GM21528 (cell line): ENCODE measurements at regions not wholly inside any gene's neighbourhood (a gene's known extent, or its start where the extent isn't known, plus 50 kb on each side); places are given as distances from the start of the nearest gene placed in this dataset.

Source experiments
- ATAC-seq: cut with Tn5 transposase; IDR thresholded peaks from one replicate; pipeline ENCODE4 v1.9.1; 2021; ENCODE audit warnings: mild to moderate bottlenecking, moderate library complexity; ENCODE audit not compliant: unreplicated experiment, low FRiP score

DNA sequence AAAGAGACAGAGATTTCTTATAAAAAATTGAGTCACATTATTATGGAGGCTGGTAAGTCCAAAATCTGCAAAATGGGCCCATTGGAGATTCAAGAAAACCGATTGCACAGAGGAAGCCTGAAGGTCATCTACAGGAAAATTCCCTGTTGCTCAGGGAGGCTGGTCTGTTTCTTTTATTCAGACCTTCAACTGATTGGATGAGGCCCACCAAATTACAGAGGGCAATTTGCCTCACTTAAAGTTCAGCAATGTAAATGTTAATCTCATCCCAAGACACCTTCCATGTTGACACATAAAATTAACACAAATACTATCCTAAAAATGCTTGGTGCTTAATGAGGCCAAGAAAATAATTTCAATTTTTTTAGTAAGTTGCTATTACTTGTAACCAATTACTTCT lies 219.2 kb upstream of the RUNX1 start:
- ATAC-seq: no peak

DNA sequence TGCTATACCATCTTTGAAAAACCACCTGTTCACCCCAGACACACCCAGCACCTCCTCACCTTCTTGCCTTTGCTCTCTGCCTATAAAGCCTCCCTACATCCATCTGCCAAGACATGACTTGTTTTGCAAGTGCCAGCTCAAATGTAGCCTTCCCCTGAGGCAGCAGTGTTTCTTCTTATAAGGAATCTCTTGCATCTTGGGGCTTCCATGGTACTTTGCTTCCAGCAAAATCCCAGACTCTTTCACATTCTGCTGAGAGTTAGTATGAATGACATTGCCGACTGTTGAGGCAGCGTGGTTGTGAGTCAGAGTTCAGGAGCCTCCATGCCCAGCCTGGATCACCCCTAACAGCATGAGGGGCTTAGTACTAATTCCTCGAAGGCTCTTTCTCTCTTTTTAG lies 217.4 kb upstream of the RUNX1 start:
- no peak for ATAC-seq

DNA sequence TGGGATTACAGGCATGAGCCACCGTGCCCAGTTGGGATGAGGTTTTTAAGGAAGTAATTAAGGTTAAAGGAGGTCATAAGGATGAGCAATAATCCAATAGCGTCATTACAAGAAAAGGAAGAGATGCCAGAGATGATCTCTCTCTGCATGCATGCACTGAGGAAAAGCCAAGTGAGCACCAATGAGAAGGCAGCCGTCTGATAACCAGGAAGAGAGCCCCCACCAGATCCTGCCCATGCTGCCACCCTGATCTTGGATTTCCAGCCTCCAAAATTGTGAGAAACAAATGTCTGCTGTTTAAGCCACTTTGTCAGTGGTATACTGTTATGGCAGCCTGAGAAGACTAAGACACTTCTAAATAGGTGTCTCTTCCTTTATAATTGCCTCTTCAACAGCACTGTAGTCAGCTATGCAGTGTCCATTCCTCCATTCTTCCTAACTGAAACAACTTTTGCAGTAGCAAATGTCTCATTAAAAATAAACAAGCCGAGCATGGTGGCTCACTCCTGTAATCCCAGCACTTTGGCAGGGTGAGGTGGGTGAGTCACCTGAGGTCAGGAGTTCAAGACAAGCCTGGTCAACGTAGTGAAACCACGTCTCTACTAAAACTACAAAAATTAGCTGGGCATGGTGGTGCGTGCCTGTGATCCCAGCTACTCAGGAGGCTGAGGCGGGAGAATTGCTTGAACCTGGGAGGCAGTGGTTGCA lies 216.2 kb upstream of the RUNX1 start:
- no peak for ATAC-seq

DNA sequence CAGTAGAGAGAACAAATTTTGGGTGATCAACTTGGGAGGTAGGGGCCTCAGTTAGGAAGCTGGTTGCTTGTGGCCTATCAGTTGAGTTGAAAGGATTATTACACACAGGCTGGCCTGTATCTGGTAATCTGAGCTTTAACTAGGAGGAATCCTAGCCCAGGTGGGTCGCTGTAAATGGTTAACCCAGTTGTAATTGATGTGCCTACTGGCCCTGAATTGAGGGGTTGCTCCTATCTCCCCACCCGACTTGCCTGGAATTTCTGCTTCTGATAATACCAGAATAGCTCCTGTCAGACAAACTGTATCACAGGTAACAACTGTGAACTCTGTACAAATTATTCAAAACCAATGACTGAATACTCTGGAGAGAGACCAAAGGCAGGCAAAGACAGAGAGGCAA lies 210.4 kb upstream of the RUNX1 start:
- ATAC-seq: no peak

DNA sequence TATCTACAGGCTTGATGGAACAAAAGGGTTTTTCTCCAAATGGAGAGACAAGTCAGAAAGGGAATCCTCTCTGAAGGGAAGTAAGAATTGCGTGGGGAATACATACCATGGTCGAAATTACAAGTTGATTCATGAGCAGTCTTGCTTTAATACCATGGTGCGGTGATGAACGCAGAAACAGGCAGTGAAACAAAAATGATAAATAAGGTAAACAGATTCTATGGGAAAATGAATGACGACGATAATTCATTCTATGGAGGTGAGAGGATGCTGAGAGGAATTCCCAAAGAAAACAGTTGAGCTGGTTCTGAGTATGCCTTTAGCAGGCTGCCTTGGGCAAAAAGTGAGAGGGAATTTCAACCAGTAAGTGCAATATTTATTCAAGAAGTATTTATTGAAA lies 209.4 kb upstream of the RUNX1 start:
- ATAC-seq: no peak

DNA sequence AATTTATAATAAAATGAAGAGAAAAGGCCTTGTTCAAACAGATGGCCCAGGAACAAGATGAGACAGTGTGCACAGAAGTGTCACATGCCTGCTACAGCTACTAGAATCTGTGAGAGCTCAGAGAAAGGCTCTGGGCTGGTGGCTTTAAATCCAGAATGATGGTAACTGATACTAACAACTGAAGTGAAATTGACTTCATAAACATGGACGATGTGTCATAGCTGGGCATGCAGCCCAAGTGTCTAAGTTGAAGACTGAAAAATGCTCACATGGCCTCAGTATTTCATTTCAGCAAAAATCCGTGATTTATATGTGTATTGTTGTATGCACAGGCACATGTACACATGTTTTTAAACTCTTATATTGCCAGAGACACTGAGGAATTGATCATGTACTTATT lies 208.3 kb upstream of the RUNX1 start:
- ATAC-seq: no peak

DNA sequence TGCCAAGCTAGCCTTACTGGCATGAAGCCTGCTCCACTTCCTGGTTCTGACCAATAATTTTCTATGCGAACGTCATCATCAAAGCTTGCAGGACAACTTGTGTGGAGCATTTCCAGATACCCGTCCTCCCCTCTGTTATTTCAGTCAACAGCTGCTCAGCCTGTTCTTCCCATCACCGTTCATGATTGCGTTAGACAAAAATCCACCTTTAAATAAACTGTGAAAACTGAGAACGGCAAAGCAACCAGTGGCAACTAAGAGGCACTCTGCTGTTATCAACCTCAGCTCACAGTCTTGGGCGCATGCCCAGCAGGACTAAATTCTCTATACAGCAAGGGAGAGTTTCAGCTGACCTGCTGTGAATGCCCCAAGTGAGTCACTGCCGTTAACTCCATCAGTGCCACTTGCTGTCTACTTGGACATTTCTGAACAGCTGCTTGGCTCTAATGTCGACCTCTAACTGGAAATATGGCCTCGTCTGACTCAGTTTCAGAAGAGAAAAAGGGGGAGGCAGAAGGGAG lies 207.4 kb upstream of the RUNX1 start:
- ATAC-seq: no peak

DNA sequence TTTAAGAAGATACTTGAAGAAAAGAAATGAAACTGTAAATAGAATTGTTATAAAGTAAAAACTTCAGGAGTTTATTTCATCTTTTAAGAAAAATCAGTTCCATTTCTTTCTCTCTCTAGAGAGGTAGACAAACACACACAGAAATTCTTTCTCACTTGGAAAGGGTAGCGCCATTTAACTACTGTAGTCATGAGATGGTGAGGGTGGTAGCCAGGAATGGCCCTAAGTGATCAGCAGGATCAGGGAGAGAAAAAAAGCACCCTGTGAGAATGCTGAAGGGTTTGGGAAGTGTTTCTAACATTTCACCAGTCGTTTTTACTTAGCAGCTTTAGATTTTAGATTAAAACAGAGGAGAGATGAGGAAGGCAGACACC lies 205.7 kb upstream of the RUNX1 start:
- no peak for ATAC-seq

DNA sequence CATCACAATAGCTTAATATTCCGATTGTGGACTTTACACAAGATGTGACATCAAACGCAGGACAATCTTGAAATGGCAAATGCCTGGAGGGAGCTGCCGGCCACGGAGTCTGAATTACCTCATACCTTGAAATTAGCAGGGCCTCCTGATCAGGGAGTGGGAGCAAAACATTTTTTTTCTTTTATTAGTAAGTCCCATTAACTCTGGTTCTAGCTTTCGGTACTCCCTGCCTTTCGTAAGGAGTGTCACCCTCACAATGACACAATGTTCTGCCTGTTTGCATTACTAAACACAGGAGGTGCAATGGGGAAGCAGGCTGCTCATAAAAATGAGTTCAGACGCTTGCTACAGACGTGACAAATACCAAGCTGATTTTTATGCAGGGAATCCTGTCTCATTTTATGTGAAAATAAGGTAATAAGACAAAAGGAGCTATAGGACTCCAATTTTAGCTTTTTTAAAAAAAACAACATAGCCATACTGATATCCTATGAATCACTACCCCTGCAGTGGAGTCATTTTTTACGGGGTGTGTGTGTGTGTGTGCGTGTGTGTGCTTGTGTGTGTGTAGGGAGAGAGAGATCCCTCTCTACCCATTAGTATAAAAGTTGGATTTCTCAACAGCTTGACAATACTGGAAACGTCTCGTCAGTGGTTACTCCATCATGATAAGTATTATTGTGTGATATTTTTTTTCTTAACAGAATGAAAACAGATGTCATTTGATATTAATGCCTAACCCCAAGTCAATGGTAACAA lies 205.1 kb upstream of the RUNX1 start:
- no peak for ATAC-seq

DNA sequence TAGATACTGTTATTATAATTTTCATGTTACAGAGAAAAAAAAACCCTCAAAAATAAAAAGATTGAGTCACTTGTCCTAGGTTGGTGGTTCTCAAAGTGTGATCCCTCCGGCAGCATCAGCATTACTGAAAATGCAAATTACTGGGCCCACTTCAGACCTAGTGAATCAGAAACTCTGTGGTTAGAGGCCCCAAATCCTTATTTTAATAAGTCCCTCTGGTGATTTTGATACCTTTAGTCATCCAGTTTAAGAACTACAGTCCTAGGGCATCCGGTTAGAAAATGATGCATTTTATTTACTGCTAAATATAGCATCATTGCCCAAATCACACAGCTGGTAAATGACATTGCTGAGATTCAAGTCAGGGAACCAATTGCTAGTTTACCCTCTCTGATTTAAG lies 203.7 kb upstream of the RUNX1 start:
- ATAC-seq: no peak

DNA sequence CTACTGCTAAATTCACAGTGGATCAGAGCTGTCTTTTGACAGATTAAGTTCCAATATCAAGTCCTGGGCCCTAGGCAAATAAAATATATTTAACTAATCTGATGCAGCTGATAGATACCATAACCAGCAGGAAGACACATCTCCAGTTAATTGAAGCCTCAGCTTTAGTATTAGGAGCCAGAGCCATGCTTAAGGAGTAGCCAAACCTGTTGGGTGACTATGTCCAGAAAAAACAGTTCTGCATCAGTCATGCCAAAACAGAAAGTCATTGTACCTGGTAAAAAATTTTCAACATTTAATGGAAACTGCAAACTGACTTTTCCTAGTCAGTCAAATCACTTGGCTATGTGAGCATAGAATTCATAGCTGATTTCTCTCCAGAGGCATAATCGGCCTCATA lies 200.5 kb upstream of the RUNX1 start:
- ATAC-seq: no peak

DNA sequence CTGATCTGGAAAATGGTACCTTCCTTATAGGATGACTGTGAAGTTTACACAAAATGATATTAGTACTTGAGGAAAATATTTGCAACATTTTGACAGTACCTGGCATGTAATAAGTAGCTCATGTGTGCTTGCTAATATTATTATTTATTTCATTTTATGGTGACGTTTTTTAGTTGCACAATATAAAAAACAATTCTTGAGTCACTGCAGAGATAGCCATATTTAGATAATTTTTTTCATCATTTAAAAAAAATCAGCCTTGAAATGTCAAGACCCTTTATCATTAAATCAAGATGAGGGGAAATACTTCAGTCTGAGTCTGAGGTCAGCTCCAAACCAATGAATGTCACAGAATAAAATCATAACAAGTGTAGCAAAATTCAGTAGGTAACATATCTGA lies 196.8 kb upstream of the RUNX1 start:
- ATAC-seq: no peak

DNA sequence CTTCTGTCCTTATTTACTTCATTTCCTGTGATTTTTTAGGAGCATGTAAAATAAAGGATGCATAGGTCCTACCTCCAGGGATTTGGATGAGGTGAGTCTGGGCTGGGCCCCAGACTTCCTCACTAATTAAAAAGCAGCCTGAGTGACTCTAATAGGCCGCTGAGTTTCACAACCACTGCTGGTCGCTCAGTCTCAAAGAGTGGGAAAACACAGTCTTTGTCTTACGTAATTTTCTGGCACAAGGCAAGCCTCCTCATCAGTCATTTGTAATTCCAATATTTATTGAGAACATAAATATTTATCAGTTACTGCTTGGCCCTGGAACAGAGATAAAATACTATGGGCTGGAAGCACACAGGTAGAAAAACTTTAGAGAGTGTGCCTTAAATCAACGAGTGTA lies 195.4 kb upstream of the RUNX1 start:
- ATAC-seq: no peak

DNA sequence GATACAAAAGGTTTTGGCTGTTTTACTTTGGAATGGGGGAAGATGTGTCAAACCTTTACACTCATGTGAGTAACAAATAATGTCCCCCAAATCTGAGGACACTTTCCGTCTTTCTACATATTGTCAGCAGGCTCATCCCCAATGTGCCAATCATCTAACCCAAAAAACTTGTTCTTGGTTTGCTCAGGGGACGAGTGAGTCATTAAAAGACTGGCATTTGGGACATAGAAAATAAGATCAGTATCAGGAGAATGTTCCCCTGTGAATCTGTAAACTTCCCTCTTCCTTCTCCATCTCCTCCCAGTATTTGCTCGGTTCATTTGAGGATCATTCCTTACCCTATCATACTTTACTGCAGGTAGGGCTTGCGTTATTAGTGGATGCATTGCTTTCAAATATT lies 194.1 kb upstream of the RUNX1 start:
- no peak for ATAC-seq

DNA sequence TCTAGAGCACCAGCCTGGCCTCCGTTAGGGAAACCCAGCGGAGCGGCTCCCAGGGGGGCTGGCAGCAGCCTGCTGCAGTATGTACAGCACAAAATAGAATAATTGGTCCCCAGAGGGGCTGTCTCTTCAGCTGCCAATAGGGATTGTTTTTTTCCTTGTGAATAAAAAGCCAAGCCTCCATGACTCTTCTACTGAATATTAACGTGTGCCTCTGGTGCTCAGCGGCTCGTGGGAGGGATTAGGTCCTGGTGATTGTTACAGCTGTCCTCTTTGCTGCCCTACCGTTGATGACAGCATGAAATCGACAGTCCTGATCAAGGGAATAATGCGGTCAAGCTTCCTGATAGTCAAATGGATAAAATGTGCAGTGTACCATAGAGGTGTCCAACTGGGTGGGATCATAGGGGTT lies 190.7 kb upstream of the RUNX1 start:
- ATAC-seq: no peak

DNA sequence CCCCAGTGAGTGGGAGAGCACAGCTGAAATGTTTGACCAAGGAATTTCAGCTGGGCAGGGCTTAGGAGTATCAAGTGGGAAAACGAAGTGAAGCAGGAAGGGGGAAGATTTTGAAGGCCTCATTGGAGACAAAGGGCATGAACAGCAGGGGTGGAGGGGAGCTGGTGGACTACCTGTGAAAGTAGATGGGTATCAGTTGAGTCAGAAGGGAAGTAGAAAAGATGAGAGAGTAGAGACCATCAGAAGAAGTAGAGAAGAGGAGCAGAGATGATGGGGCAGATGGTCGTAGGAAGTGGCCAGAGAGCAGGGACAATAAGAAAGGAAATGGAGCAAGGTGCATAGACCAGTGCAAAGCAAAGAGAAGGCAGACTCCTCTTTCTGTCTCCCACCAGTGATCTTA lies 189.0 kb upstream of the RUNX1 start:
- no peak for ATAC-seq

DNA sequence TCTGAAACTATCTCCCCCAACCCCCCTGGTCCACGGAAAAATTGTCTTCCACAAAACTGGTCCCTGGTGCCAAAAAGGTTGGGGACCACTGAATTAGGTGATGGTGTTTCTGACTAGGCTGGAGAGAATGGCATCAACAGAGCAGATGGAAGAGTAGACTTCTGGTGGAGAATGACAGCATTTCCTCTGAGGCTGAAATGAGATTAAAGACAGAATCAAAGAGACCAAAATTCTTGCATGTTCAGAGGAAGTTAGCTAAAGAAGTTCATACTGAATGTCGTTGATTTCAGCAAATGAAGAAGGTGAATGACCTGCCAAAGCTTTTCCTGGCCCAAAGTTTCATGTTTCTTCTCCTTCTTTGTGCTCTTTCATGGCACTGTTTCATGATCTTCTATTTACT lies 188.2 kb upstream of the RUNX1 start:
- no peak for ATAC-seq

DNA sequence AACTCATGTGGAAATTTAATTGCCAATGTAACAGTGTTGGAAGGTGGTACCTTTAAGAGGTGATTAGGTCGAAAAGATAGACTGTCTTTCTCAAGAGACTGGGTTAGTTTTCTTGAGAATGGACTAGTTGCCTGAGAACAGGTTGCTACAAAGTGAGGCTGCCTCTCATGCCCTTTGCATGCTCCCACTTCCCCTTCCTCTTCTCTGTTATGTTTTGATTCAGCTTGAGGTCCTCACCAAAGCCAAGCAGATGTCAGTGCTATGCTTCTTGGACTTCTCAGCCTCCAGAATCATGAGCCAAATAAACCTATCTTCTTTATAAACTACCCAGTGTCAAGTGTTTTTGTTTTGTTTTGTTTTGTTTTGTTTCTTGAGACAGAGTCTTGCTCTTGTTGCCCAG lies 187.0 kb upstream of the RUNX1 start:
- ATAC-seq: no peak

DNA sequence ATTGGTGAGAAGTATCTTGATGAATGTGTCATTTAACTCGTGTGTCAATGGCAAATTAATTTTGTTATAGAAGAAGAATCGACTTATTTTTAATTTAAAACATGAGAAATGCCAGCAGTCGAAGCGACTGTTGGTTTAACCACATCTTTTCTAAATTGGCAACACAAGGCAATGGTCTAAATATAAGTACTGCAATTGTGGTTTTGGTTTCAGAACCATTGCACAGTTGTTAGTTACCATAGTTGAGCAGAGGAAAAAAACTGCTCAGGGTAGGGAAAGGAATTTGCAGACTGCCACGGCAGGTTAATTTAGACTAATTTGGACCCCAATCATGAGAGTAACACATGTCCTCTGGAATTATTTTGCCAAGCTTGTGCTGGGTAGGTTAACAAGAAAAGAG lies 185.6 kb upstream of the RUNX1 start:
- no peak for ATAC-seq

DNA sequence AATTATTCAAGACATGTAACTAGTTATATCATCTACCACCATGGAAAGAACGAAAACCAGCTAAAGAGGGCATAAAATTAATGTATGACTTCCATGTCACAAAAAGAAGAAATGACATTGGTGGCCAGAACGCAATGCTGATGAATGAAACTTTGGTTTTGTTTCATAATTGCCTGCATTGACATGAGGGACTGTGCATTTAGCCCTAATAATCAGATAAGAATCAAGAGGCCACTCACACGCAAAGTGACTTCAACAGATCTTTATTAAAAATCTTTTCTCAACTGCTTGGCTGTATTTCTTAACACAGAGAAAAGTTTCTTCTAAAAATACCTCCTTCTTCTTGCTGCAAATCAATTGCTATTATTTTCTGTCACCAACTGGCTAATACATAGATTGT lies 184.7 kb upstream of the RUNX1 start:
- ATAC-seq: no peak

DNA sequence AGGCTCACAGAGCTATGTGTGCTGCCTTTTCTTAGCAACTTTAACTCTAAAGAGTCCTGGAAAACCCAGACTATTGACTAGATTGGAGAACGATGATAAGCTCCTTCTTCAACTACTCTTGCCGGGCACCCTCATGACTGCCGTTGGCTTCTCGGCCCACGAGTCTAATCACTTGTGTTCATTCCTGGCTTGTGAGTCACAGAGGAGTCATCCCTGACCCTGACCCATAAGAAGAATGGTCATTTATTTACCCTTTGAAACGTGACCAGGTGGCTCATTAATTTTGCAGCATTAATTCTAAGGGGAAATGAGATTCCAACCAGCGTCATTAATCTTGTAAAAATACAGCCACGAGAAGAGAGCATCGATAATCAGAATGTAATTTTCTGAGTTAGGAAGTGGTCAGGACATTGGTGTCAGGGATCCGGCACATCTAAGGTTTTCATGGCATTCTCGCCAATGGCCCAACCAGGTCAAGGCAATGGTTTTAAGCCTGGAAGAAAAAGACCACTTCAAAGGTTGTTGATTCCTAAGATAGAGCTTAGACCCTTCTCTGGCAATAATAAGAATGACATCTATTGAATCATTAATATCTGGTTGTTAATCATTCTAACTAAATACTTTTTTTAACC lies 183.6 kb upstream of the RUNX1 start:
- no peak for ATAC-seq

DNA sequence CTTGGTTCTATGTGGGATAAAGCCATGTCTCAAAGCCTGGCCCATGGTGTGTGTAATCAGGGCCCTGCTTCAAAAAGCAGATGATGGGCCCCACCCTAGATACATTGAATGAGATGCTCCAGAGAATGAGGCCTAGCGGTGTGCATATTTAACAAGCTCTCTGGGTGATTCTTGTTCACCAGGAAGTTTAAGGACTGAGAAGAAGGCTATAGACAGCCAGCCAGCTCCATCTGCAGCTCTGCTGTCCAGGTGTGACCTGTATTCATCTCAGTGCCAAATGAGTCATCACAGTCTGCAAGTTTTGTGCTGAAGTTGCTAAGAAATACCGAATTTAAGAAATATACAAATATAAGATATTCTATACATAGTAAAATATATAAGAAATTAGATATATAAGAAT lies 182.0 kb upstream of the RUNX1 start:
- ATAC-seq: no peak
